GM23248 (cell line): ENCODE measurements at regions not wholly inside any gene's neighbourhood (a gene's known extent, or its start where the extent isn't known, plus 50 kb on each side); places are given as distances from the start of the nearest gene placed in this dataset.

Experiments used
- EZH2 ChIP-seq: fragments of 200-600 bp; sonication (generic); IDR thresholded peaks from 2 replicates; pipeline ENCODE4 v1.6.1; 2018; ENCODE audit warnings: antibody characterized with exemption, mild to moderate bottlenecking; ENCODE audit not compliant: insufficient read depth, poor library complexity, severe bottlenecking
- EZH2phosphoT487 ChIP-seq: fragments of 200-600 bp; sonication (generic); IDR thresholded peaks from 2 replicates; pipeline ENCODE4 v1.6.1; 2018; ENCODE audit warnings: antibody characterized with exemption, moderate library complexity, mild to moderate bottlenecking, low read depth; ENCODE audit not compliant: insufficient read depth

- TF ChIP-seq EZH2 (no peak), EZH2phosphoT487 (no peak)
Observed at GRCh38 chr15:48060396-48060795, 60.4 kb upstream of the SLC24A5 start.
